H1 (cell line): ENCODE measurements at regions not wholly inside any gene's neighbourhood (a gene's known extent, or its start where the extent isn't known, plus 50 kb on each side); places are given as distances from the start of the nearest gene placed in this dataset.

Source experiments
- CTCF ChIA-PET: fragments of 300-600 bp; sonication (Branson Sonifier 250); formaldehyde crosslinking; loops from one replicate; lab custom pipeline; 2021; ENCODE audit not compliant: partially characterized antibody; lab: Charles Lee
- POLR2A ChIA-PET: fragments of 300-600 bp; sonication (Branson Sonifier 250); formaldehyde crosslinking; loops from one replicate; lab custom pipeline; 2021; ENCODE audit warnings: inconsistent platforms; ENCODE audit not compliant: partially characterized antibody; lab: Charles Lee
- DNase-seq, 2 experiments: peaks; one replicate each; pipeline versions ENCODE4 v3.0.0 to v3.0.0-alpha.2; 2010 to 2022; ENCODE audit warnings: low spot score in 2 of 2, low read depth in 1 of 2, mixed read lengths in 1 of 2
- FAIRE-seq: peaks from 2 replicates; lab custom pipeline; 2011; peaks lifted over from hg19 to GRCh38; lab: Jason Lieb, UNC
- H2AFZ ChIP-seq: 2 replicates; pipeline ENCODE4 v1.8.1; 2012; ENCODE audit warnings: low read length, inconsistent platforms
- H2AK5ac ChIP-seq: 2 replicates; pipeline ENCODE4 v1.6.1; 2013; ENCODE audit warnings: low read depth, low read length
- H2BK120ac ChIP-seq: replicated peaks from 2 replicates; pipeline ENCODE3; 2013; ENCODE audit warnings: low read depth, low read length, inconsistent platforms
- H2BK12ac ChIP-seq: 2 replicates; pipeline ENCODE4 v1.6.1; 2013; ENCODE audit warnings: low read depth, low read length
- H2BK15ac ChIP-seq: 2 replicates; pipeline ENCODE4 v1.6.1; 2013; ENCODE audit warnings: low read length
- H2BK20ac ChIP-seq: 2 replicates; pipeline ENCODE4 v1.6.1; 2013; ENCODE audit warnings: low read length
- H2BK5ac ChIP-seq: 2 replicates; pipeline ENCODE4 v1.6.1; 2013; ENCODE audit warnings: low read depth, low read length
- H3K14ac ChIP-seq: 2 replicates; pipeline ENCODE4 v1.6.1; 2013; ENCODE audit warnings: inconsistent platforms; ENCODE audit not compliant: insufficient read length
- H3K18ac ChIP-seq: 2 replicates; pipeline ENCODE4 v1.6.1; 2013; ENCODE audit warnings: low read length; ENCODE audit errors: extremely low read depth
- H3K23ac ChIP-seq: 2 replicates; pipeline ENCODE4 v1.6.1; 2013; ENCODE audit warnings: inconsistent platforms; ENCODE audit not compliant: insufficient read length
- H3K23me2 ChIP-seq: 2 replicates; pipeline ENCODE4 v1.6.1; 2013; ENCODE audit warnings: low read depth, low read length
- H3K27ac ChIP-seq: 2 replicates; pipeline ENCODE4 v1.6.1; 2011; ENCODE audit warnings: low read depth, low read length, inconsistent platforms
- H3K27me3 ChIP-seq, 4 experiments: replicated peaks in 1 of 4; 1 replicate in 1 of 4; 2 replicates in 3 of 4; pipeline versions ENCODE4 v1.6.1 to v1.8.1; 2011 to 2013; ENCODE audit warnings: low read length in 3 of 4, mild to moderate bottlenecking in 3 of 4, inconsistent platforms in 2 of 4, mixed read lengths in 2 of 4, moderate library complexity in 1 of 4; ENCODE audit not compliant: control insufficient read depth in 3 of 4, insufficient read depth in 3 of 4; ENCODE audit errors: extremely low read depth in 1 of 4
- H3K36me3 ChIP-seq, 4 experiments: 2 replicates each; pipeline versions ENCODE4 v1.6.1 to v1.8.1; 2011 to 2013; ENCODE audit warnings: mild to moderate bottlenecking in 4 of 4, low read length in 3 of 4, moderate library complexity in 2 of 4, control low read depth in 1 of 4, inconsistent platforms in 1 of 4; ENCODE audit not compliant: insufficient read depth in 4 of 4, control insufficient read depth in 2 of 4
- H3K4ac ChIP-seq: replicated peaks from 2 replicates; pipeline ENCODE3; 2013; ENCODE audit warnings: low read length, low read depth, mixed read lengths, inconsistent platforms; ENCODE audit not compliant: insufficient read length
- H3K4me1 ChIP-seq, 4 experiments: replicated peaks in 1 of 4; 1 replicate in 1 of 4; 2 replicates in 3 of 4; pipeline versions ENCODE4 v1.6.1 to v1.8.1; 2011 to 2013; ENCODE audit warnings: low read length in 3 of 4, inconsistent platforms in 2 of 4, mixed read lengths in 1 of 4; ENCODE audit not compliant: insufficient read depth in 4 of 4, control insufficient read depth in 3 of 4
- H3K4me2 ChIP-seq, 2 experiments: 2 replicates each; pipeline versions ENCODE4 v1.6.1 to v1.8.1; 2011 to 2013; ENCODE audit warnings: low read depth in 2 of 2, low read length in 2 of 2, control low read depth in 1 of 2, inconsistent platforms in 1 of 2, mild to moderate bottlenecking in 1 of 2; ENCODE audit not compliant: insufficient read depth in 1 of 2
- H3K4me3 ChIP-seq, 4 experiments: fragments of 200-600, 300-600 bp in 1 of 4; sonication (generic), shearing (Covaris generic), sonication (Bioruptor Twin) in 1 of 4; 2 replicates each; pipeline versions ENCODE4 v1.5.1 to v1.8.1; 2011 to 2016; ENCODE audit warnings: low read length in 4 of 4, low read depth in 3 of 4, control low read depth in 2 of 4, inconsistent platforms in 2 of 4, mild to moderate bottlenecking in 2 of 4, mixed read lengths in 1 of 4, moderate library complexity in 1 of 4; ENCODE audit not compliant: insufficient read depth in 2 of 4; ENCODE audit errors: extremely low read depth in 1 of 4
- H3K56ac ChIP-seq: replicated peaks from 2 replicates; pipeline ENCODE3; 2013; ENCODE audit warnings: low read depth, mild to moderate bottlenecking, mixed read lengths, low read length, inconsistent platforms; ENCODE audit not compliant: insufficient read length
- H3K79me1 ChIP-seq: 2 replicates; pipeline ENCODE4 v1.6.1; 2013; ENCODE audit warnings: low read depth, low read length, control low read depth
- H3K79me2 ChIP-seq, 2 experiments: 2 replicates each; pipeline versions ENCODE4 v1.6.1 to v1.8.1; 2012 to 2013; ENCODE audit warnings: low read length in 2 of 2, mild to moderate bottlenecking in 2 of 2, inconsistent platforms in 1 of 2; ENCODE audit not compliant: insufficient read depth in 2 of 2, control insufficient read depth in 1 of 2
- H3K9ac ChIP-seq, 4 experiments: replicated peaks in 1 of 4; 1 replicate in 1 of 4; 2 replicates in 3 of 4; pipeline versions ENCODE4 v1.6.1 to v1.8.1; 2011 to 2013; ENCODE audit warnings: low read depth in 3 of 4, low read length in 3 of 4, control low read depth in 2 of 4, mild to moderate bottlenecking in 2 of 4, moderate library complexity in 2 of 4, inconsistent platforms in 1 of 4; ENCODE audit errors: extremely low read depth in 1 of 4
- H3K9me3 ChIP-seq, 2 experiments: 2 replicates each; pipeline versions ENCODE4 v1.6.1 to v1.8.1; 2012 to 2013; ENCODE audit warnings: mild to moderate bottlenecking in 2 of 2, moderate library complexity in 2 of 2, control low read depth in 1 of 2, inconsistent platforms in 1 of 2, low read depth in 1 of 2, low read length in 1 of 2, mixed read lengths in 1 of 2; ENCODE audit not compliant: insufficient read depth in 2 of 2
- H4K20me1 ChIP-seq, 2 experiments: replicated peaks in 1 of 2; 2 replicates each; pipeline versions ENCODE3 to v1.8.1; 2011 to 2013; ENCODE audit warnings: inconsistent platforms in 2 of 2, low read length in 2 of 2, mild to moderate bottlenecking in 1 of 2; ENCODE audit not compliant: insufficient read depth in 2 of 2, control insufficient read depth in 1 of 2
- H4K5ac ChIP-seq: 2 replicates; pipeline ENCODE4 v1.6.1; 2013; ENCODE audit warnings: low read length, low read depth, mixed read lengths, inconsistent platforms; ENCODE audit not compliant: insufficient read length
- H4K8ac ChIP-seq: 2 replicates; pipeline ENCODE4 v1.8.0; 2013; ENCODE audit warnings: mild to moderate bottlenecking, moderate library complexity, low read length, inconsistent platforms; ENCODE audit not compliant: insufficient read depth; ENCODE audit errors: extremely low read depth
- H4K91ac ChIP-seq: replicated peaks from 2 replicates; pipeline ENCODE3; 2013; ENCODE audit warnings: low read length, mixed read lengths, inconsistent platforms; ENCODE audit not compliant: insufficient read length
- ATF2 ChIP-seq: IDR thresholded peaks from 2 replicates; pipeline ENCODE4 v1.6.1; 2012; ENCODE audit warnings: low read length, inconsistent platforms
- BCL11A ChIP-seq, 2 experiments: IDR thresholded peaks; one replicate each; pipeline ENCODE4 v1.6.1; 2011; ENCODE audit warnings: low read depth in 2 of 2, low read length in 2 of 2, mild to moderate bottlenecking in 2 of 2
- EGR1 ChIP-seq: IDR thresholded peaks from 2 replicates; pipeline ENCODE4 v1.6.1; 2011; ENCODE audit warnings: low read depth, low read length, borderline replicate concordance
- EZH2 ChIP-seq: fragments of 200-600 bp; sonication (generic); IDR thresholded peaks from 2 replicates; pipeline ENCODE4 v1.7.1; 2012; ENCODE audit warnings: low read depth, mild to moderate bottlenecking, moderate library complexity, low read length, inconsistent platforms; ENCODE audit not compliant: severe bottlenecking
- HDAC6 ChIP-seq: IDR thresholded peaks from one replicate; pipeline ENCODE4 v1.7.1; 2012; ENCODE audit warnings: low read depth, mild to moderate bottlenecking, inconsistent platforms, low read length, moderate library complexity
- KDM4A ChIP-seq: IDR thresholded peaks from one replicate; pipeline ENCODE4 v1.7.1; 2012; ENCODE audit warnings: low read depth, mild to moderate bottlenecking, moderate library complexity, low read length, inconsistent platforms; ENCODE audit not compliant: severe bottlenecking
- NANOG ChIP-seq: IDR thresholded peaks from 2 replicates; pipeline ENCODE4 v1.6.1; 2011; ENCODE audit warnings: low read length, low read depth, mild to moderate bottlenecking, inconsistent platforms; ENCODE audit not compliant: insufficient read depth, poor library complexity, severe bottlenecking
- RXRA ChIP-seq: IDR thresholded peaks from 2 replicates; pipeline ENCODE4 v1.6.1; 2011; ENCODE audit warnings: low read depth, mild to moderate bottlenecking, low read length, moderate library complexity; ENCODE audit not compliant: insufficient read depth
- SP2 ChIP-seq: IDR thresholded peaks from 2 replicates; pipeline ENCODE4 v1.6.1; 2012; ENCODE audit warnings: mild to moderate bottlenecking, low read length, inconsistent platforms
- TBP ChIP-seq: IDR thresholded peaks from 2 replicates; pipeline ENCODE4 v1.6.1; 2011; ENCODE audit warnings: low read depth, low read length, improper control_type of control experiment
- ZNF274 ChIP-seq: IDR thresholded peaks from 2 replicates; pipeline ENCODE4 v1.7.0; 2012; ENCODE audit warnings: low read length, borderline replicate concordance; ENCODE audit errors: extremely low read depth
- WGBS, 2 experiments: shearing (Covaris generic) in 1 of 2; methylation state at CpG; one replicate each; pipeline versions ENCODE4 v1.1.6 to v1.1.7; 2013 to 2015; ENCODE audit warnings: low lambda C conversion rate in 2 of 2, mixed read lengths in 2 of 2, inconsistent platforms in 1 of 2, low coverage in 1 of 2, missing lambda C conversion rate in 1 of 2; ENCODE audit not compliant: insufficient replicate concordance in 2 of 2, insufficient coverage in 1 of 2, insufficient read length in 1 of 2; ENCODE audit errors: extremely low coverage in 1 of 2, missing lambda C conversion rate in 1 of 2; 5-methylcytosine and 5-hydroxymethylcytosine counted together

DNA sequence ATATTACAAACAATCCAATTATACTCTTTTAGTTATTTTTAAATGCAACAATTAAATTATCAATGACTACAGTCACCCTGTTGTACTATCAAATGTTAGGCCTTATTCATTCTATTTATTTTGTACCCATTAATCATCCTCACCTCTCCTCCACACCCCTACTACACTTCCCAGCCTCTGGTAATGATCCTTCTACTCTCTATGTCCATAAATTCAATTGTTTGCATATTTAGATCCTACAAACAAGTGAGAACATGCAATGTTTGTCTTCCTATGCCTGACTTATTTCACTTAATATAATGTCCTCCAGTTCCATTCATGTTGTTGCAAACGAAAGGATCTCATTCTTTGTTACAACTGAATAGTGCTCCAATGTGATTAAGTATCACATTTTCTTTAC is 1414.6 kb downstream of the SLITRK1 start:
- POLR2A ChIA-PET: no interaction called here
- Histone ChIP-seq H3K27me3 (no peaks in the 10 kb centered on the region), H3K9me3 (no peaks in the 10 kb centered on the region), H4K5ac (no peak overlapping the region), H2AFZ (no peak overlapping the region), H3K79me1 (no peaks in the 10 kb centered on the region), H4K91ac (no peak overlapping the region), H3K4me2 (no peak overlapping the region), H2AK5ac (no peak overlapping the region), H4K20me1 (no peaks in the 10 kb centered on the region), H4K8ac (no peak overlapping the region), H3K79me2 (no peaks in the 10 kb centered on the region), H2BK120ac (no peak overlapping the region), H3K14ac (no peak overlapping the region), H2BK20ac (no peak overlapping the region), H3K36me3 (no peaks in the 10 kb centered on the region), H3K4ac (no peak overlapping the region), H3K23ac (no peak overlapping the region), H3K4me1 (no peaks in the 10 kb centered on the region), H3K56ac (no peak overlapping the region), H3K4me3 (no peak overlapping the region), H3K27ac (no peak overlapping the region), H3K18ac (no peak overlapping the region), H2BK12ac (no peak overlapping the region), H2BK5ac (no peak overlapping the region), H3K9ac (no peak overlapping the region), H2BK15ac (no peak overlapping the region), H3K23me2 (no peaks in the 10 kb centered on the region)
- no peak for TF ChIP-seq TBP
- TF ChIP-seq KDM4A: no peak
- TF ChIP-seq SP2: no peak
- no peak for TF ChIP-seq EGR1
- TF ChIP-seq BCL11A (IDR thresholded peaks at IDR 0.05; ENCODE audit: low read depth in 2 of 2, low read length in 2 of 2): no peak
- no peak for TF ChIP-seq HDAC6
- no peak for TF ChIP-seq ATF2
- no peak for TF ChIP-seq ZNF274
- TF ChIP-seq EZH2: no peak
- TF ChIP-seq NANOG: no peak
- TF ChIP-seq RXRA: no peak
- 96% methylated on average over 1 of the region's 1 CpG; no CpG with 5 or more reads in 1 of the 2 experiments for WGBS, 2 experiments
- FAIRE-seq: no peak
- CTCF ChIA-PET: no interaction called here
- DNase-seq: no peak
